Caki2 (cell line): ENCODE measurements at regions not wholly inside any gene's neighbourhood (a gene's known extent, or its start where the extent isn't known, plus 50 kb on each side); places are given as distances from the start of the nearest gene placed in this dataset.
A peak's percentile ranks its signal among the peaks of the same experiment; 100 is the strongest.

ENCODE experiments used
- DNase-seq: peaks from one replicate; pipeline ENCODE4 v3.0.0-alpha.2; 2015; ENCODE audit warnings: low read depth
- in situ Hi-C: cut with HindIII; loops from 2 replicates; pipeline ENCODE4 v1.10.0; 2016; ENCODE audit warnings: low sequenced_read_pairs, low pct_unique_long_range_greater_than_20kb, mixed read lengths

DNA sequence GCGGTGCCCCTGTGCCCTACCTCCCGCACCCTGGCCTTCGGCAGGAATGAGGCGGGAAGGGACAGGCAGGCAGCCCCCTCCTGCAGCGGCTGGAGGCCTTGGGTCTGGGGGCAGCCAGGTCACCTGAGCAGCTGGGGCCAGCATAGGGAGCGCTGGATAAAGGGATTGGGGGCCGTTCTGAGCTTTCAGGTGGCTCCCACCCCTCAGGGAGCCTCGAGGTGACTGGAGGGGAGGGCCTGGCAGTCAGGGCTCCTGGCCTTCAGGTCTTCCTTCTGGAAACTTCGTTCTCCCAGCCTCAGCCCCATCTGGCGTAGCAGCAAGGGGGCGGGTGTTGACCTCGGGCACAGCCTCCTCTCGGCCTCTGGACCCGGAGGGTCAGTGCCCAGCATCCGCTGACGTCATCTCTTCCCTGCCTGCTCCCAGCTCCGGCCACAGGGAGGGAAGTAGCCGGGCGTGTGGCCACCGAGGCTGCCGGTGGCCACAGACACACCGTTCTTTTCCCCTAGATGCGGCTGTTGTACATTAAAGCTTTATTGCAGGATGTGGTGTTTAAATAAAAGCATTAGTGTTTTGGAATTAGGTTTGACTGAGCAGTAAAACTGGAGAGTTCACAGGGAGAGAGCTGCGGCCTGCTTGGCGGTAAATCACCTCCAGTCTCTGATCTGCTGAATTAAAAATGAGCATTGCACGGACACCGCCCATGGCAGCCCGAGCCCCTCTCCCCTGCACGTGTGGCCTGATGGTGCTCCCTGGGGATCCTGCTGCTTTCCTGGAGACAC, 80.0 kb upstream of the GATA5 start:
- no peak for DNase-seq

DNA sequence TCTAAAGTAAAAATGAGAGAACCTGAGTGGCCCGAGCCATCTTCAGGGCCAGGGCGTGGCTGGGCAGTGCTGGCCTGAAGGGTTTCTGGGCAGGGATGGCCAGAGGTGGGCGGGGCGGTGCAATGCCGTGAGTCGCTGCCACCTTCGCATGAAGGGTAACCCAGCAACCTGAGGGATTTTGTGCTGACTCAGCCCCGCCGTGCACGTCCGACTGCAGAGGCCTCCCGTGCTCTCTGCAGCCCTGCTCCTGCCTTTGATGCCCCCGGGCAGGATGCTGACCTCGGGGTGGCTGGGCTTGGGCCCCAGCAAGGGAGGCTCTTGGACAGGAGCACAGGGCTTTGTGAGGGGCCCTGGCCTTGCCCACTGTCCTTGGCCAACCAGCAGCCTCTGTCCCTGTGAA, 81.7 kb upstream of the GATA5 start:
- peak; percentile 72 for DNase-seq
- in situ Hi-C loops, result no loop called here

More for the DNA sequence above, 80.0 kb upstream of the GATA5 start:
- in situ Hi-C loops, result no loop called here

DNA sequence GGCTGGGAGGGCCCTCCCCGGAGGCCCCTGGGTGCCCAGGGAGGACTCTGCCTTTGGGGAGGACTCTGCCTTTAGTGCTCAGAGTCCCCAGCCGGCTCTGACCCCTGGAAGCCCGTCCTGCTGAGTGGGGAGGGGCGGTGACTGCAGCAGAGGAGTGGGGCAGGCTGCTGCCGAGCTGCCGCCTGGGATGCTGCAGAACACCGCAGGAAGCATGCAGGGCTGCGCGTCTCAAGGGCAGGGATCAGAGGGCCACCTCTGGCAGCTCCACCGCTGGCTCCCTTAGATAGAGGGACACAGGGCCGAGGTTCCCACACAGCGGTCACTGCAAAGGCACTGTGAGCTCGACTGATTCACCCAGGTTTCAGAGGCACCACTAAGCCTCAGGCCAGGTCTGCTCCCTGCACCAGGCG, 82.2 kb upstream of the GATA5 start:
- in situ Hi-C loops, result no loop called here
- no peak for DNase-seq

DNA sequence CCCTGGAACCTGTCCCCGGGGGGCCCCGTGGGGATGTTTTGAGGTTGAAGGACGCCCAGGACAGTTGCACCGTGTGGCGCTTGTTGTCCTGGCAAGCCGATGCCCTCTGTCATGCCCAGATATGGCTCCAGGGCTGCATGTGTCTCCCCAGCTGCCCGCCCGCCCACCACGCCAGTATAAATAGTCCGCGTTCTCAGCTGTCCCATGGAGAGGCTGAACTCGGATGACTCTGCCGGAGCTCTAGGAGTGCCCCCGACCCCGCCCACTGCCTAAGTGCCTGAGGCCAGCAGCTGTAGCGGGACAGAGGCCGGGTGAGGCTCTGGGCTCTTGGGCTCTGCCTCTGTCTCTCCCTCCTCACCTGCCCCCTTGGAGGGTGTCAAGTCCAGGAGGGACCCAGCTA, 83.0 kb upstream of the GATA5 start:
- in situ Hi-C loops, result no loop called here
- DNase-seq, result no peak

GRCh38 chr20:62560162-62560561, 82.1 kb upstream of the SLCO4A1 start:
- no peak for DNase-seq
- in situ Hi-C loops, result no loop called here

GRCh38 chr20:62561182-62561581, 81.1 kb upstream of the SLCO4A1 start:
- in situ Hi-C loops, result no loop called here

DNA sequence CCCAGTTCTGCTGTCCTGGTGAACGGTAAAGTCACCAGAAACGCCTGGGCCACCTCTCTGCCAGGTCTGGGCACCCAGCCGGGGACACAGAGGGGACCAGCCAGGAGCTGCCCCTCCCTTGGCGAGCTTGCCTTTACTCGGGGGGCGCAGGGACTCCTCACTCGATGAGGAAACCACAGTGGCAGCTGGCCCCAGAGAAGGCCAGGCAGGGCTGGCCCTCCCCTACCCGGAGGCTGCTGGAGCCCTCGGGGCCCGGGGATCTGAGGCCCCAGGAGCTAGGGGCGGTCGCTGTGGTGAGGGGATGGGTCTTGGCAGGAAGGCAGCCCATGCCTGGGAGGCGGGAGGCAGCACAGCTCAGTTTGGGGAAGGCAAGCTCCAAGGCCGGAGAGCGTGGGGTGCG, 80.4 kb upstream of the SLCO4A1 start:
- no peak for DNase-seq
- in situ Hi-C loops, result no loop called here

More at GRCh38 chr20:62561182-62561581, 81.1 kb upstream of the SLCO4A1 start:
- no peak for DNase-seq

DNA sequence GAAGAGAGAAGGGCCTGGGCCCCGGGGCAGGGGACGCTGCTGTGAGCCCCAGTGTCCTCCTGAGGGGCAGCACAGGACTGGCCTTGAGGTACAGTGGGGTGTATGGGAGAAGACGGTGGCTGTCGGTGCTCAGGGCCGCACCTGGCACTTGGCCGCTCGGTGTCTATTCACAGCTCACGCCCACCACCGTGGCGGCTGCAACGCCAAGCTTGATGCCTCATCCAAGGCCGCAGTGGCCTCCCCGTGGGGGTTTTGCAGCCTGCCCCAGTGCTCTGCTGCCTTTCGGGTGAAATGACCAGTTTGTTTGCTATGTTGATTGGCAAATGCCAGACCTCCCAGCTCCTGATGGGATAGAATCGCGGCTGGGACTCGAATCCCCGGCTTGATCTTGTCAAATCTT, 79.5 kb upstream of the SLCO4A1 start:
- DNase-seq, result no peak
- in situ Hi-C loops, result no loop called here

GRCh38 chr20:62563561-62563960, 78.7 kb upstream of the SLCO4A1 start:
- DNase-seq, result no peak
- in situ Hi-C loops, result no loop called here

DNA sequence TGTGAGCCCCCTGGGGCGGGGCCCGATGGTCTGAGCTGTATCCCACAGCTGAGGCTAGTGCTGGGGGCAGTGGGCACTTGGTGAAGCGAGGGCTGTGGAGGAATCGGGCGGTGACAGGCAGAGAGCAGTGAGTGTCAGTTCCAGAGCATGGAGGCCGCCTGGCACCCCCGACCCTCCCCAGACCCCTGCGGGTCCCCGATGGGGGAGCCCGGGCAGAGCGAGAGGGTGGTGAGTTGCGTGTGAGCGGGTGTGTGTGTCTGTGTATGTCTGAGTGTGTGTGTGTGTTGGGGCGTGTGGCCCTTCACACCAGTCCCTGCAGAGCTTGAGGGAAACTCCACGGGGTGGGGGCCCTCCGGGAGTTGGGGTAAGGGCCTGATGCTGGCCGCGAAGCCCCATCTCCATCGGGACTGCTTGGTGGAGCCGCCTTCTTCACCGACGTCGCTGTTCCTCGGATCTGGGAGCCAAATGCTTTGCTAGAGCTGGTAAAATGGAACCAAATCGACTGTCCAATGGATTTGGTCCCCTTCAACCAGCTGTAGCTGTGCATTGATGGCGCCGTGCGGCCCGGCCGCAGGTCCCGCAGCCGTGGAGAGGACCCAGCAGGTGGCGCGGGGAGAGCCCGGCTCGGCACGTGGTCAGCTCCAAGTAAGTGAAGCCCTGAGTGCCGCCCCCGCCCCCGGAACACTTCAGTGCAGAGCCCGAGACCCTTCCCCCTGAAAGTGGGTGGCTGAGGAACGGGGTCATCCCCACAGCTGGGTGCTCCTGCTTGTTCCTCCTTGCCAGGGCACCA, 77.7 kb upstream of the SLCO4A1 start:
- DNase-seq, result no peak
- in situ Hi-C loops, result no loop called here

GRCh38 chr20:62566266-62566665, 76.0 kb upstream of the SLCO4A1 start:
- in situ Hi-C loops, result no loop called here
- no peak for DNase-seq

- in situ Hi-C loops, result no loop called here
- no peak for DNase-seq
Measured at GRCh38 chr20:62566771-62567170, 75.5 kb upstream of the SLCO4A1 start.

- no peak for DNase-seq
- in situ Hi-C loops, result no loop called here
Measured at GRCh38 chr20:62567246-62568044, 74.9 kb upstream of the SLCO4A1 start.

DNA sequence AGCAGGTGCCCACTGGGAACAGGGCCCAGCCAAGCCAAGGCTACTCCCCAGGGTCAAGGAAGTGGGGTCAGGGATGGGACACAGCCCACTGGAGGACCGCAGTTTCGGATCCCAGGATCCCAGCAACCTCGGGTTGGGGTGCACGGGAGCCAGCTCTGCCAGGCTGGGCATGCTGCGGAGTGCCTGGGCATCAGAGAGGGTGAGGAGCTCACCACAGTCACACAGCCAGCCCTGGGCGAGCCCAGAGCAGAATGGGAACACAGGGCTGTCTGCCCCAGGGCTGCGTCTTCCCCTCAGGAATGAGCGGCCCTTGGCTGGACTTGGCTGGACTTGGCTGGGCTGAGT, 74.3 kb upstream of the SLCO4A1 start:
- in situ Hi-C loops, result no loop called here

DNA sequence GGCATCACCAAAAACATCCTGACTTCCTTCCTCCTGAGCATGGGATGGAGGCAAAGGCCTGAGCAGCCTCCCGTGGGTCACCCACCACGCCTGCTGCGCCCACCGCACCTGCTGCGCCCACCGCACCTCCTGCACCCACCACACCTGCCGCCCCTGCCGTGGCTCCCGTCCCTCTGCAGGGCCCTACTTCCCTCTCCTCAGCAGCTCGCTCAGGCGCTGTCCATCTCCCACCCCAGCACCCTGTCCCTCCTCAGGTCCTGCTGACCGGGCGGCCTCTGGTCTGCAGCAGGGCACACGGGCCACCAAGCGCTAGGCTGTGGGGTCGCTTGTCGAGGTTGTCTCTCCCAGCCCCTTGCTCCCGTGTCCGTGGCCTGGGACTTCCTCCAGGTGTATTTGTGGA, 72.7 kb upstream of the SLCO4A1 start:
- in situ Hi-C loops, result no loop called here

More for the DNA sequence above, 74.3 kb upstream of the SLCO4A1 start:
- no peak for DNase-seq

GRCh38 chr20:62570403-62570802, 71.9 kb upstream of the SLCO4A1 start:
- in situ Hi-C loops, result no loop called here

More for the DNA sequence above, 72.7 kb upstream of the SLCO4A1 start:
- no peak for DNase-seq

GRCh38 chr20:62570897-62571668, 71.2 kb upstream of the SLCO4A1 start:
- DNase-seq, result no peak
- in situ Hi-C loops, result no loop called here

More at GRCh38 chr20:62570403-62570802, 71.9 kb upstream of the SLCO4A1 start:
- DNase-seq, result no peak

DNA sequence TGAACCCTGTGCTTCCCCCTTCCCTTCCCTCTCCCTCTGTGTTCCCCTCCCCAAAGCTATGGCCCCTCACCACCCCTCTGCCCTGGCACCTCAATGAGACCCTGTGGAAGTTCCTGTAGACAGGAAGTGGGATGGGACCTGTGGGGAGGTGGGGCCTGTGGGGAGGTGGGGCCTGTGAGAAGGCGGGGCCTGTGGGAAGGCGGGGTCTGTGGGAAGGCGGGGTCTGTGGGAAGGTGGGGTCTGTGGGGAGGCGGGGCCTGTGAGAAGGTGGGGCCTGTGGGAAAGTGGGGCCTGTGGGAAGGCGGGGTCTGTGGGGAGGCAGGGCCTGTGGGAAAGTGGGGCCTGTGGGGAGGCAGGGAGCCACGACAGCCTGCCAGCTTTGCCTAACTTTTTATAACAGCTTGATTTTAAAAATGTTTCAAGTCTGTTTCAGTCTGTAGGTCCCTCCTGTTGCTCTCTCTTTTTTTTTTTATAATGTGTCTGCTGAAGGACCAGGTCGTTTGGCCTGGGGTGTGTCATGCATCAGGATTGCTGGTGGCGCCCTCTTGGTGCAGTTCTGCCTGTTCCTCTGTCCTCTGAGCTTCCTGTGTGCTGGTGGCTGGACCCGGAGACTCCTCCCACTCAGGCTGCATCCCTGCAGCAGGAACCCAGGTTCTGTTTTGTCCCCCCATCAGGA, 70.5 kb upstream of the SLCO4A1 start:
- peak; percentile 61 for DNase-seq
- in situ Hi-C loops, result no loop called here
